ENCODE measurements at regions not wholly inside any gene's neighbourhood (a gene's known extent, or its start where the extent isn't known, plus 50 kb on each side); places are given as distances from the start of the nearest gene placed in this dataset.

GRCh38 chr6:151154418-151154817 lies 85.3 kb upstream of the AKAP12 start:
- H3K4me3 ChIP-seq: no peak overlapping the region
- intact Hi-C loops (cut with DNase I): loop anchor here (10.0 kb wide), 1 partner anchor 140 kb away; no protein-coding TSS in a partner anchor
- no peaks in the 10 kb centered on the region for H3K27me3 ChIP-seq
- no peaks in the 10 kb centered on the region for H3K4me1 ChIP-seq
- H3K9me3 ChIP-seq: no peaks in the 10 kb centered on the region
- no peak overlapping the region for H3K27ac ChIP-seq
- no peaks in the 10 kb centered on the region for H3K36me3 ChIP-seq
- TF ChIP-seq, protein P1, sequence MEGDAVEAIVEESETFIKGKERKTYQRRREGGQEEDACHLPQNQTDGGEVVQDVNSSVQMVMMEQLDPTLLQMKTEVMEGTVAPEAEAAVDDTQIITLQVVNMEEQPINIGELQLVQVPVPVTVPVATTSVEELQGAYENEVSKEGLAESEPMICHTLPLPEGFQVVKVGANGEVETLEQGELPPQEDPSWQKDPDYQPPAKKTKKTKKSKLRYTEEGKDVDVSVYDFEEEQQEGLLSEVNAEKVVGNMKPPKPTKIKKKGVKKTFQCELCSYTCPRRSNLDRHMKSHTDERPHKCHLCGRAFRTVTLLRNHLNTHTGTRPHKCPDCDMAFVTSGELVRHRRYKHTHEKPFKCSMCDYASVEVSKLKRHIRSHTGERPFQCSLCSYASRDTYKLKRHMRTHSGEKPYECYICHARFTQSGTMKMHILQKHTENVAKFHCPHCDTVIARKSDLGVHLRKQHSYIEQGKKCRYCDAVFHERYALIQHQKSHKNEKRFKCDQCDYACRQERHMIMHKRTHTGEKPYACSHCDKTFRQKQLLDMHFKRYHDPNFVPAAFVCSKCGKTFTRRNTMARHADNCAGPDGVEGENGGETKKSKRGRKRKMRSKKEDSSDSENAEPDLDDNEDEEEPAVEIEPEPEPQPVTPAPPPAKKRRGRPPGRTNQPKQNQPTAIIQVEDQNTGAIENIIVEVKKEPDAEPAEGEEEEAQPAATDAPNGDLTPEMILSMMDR (IDR thresholded peaks at IDR 0.05): no peak
- no peak for DNase-seq (ENCODE audit: low spot score in 2 of 2)

DNA sequence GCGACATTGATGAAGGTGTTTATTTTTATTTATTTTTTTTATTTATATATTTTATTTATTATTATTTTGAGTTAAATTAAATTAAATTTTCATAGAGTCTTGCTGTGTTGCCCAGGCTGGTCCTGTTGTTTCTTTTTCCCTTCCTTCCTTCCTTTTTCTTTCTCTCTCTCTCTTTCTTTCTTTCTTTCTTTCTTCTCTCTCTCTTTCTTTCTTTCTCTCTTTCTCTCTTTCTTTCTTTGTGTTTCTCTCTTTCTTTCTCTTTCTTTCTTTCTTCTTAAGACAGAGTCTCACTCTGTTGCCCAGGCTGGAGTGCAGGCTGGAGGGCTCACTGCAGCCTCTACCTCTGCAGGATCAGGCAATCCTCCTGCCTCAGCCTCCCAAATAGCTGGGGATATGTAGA lies 84.7 kb upstream of the AKAP12 start:
- H3K4me3 ChIP-seq: no peak overlapping the region
- H3K27me3 ChIP-seq: no peaks in the 10 kb centered on the region
- no peak for DNase-seq (ENCODE audit: low spot score in 2 of 2)
- H3K9me3 ChIP-seq: no peaks in the 10 kb centered on the region
- intact Hi-C loops (cut with DNase I): loop anchor here (10.0 kb wide), 1 partner anchor 140 kb away; no protein-coding TSS in a partner anchor
- no peak overlapping the region for H3K27ac ChIP-seq
- no peaks in the 10 kb centered on the region for H3K36me3 ChIP-seq
- TF ChIP-seq, protein P1 (IDR thresholded peaks at IDR 0.05): no peak
- H3K4me1 ChIP-seq: no peaks in the 10 kb centered on the region

DNA sequence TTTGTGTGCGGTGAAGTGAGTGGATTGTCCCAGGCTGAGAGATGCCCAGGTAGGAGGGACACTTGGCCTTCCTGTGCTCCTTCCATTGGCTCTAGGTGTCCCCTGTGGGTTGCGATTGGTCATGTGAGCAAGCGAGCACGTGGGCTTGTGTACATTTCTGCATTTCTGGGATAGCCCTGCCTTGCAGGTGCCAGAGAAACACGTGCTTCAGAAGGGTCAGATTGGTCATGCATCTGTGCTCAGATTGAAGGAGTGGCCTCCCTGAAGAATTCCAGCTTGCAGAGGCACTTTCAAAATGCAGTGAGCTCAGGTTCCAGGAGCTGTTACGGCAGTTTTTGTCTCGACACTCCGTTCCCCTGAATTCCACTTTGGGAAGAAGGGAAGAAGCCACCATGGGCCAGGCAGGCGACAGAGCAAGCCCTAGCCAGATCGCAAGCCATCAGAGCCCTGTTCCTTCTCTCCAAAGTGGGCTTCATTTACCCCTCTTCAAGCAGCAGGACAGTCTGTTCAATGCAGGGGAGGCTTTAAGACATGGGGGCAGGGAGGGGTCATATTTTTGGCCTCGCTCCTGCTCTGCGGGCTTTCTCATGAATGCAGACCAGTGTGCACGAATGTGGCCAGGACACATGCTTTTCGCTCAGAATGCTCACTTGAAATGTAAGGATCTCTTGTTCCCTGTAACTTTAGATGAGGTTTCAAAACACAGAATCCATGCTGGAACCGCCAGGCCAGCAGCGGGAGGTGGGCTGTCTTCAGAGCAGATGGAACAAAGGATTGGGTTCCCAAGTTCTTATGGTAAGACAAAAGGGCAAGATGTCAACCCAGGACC lies 78.6 kb upstream of the AKAP12 start:
- no peaks in the 10 kb centered on the region for H3K4me1 ChIP-seq
- TF ChIP-seq, protein P1 (IDR thresholded peaks at IDR 0.05): no peak
- no peaks in the 10 kb centered on the region for H3K9me3 ChIP-seq
- intact Hi-C loops (cut with DNase I): no loop called here
- no peaks in the 10 kb centered on the region for H3K27me3 ChIP-seq
- H3K4me3 ChIP-seq: no peak overlapping the region
- DNase-seq (ENCODE audit: low spot score in 2 of 2): no peak
- no peak overlapping the region for H3K27ac ChIP-seq
- H3K36me3 ChIP-seq: no peaks in the 10 kb centered on the region

GRCh38 chr6:151164383-151164782 lies 75.4 kb upstream of the AKAP12 start:
- no peak overlapping the region for H3K27ac ChIP-seq
- no peaks in the 10 kb centered on the region for H3K9me3 ChIP-seq
- TF ChIP-seq, protein P1 (IDR thresholded peaks at IDR 0.05): no peak
- no peak for DNase-seq (ENCODE audit: low spot score in 2 of 2)
- H3K27me3 ChIP-seq: no peaks in the 10 kb centered on the region
- no peak overlapping the region for H3K4me3 ChIP-seq
- H3K36me3 ChIP-seq: no peaks in the 10 kb centered on the region
- no peaks in the 10 kb centered on the region for H3K4me1 ChIP-seq
- intact Hi-C loops (cut with DNase I): no loop called here

GRCh38 chr6:151166180-151166579 lies 73.6 kb upstream of the AKAP12 start:
- H3K4me1 ChIP-seq: no peaks in the 10 kb centered on the region
- intact Hi-C loops (cut with DNase I): no loop called here
- H3K4me3 ChIP-seq: no peak overlapping the region
- H3K36me3 ChIP-seq: no peaks in the 10 kb centered on the region
- H3K9me3 ChIP-seq: no peaks in the 10 kb centered on the region
- no peak overlapping the region for H3K27ac ChIP-seq
- H3K27me3 ChIP-seq: no peaks in the 10 kb centered on the region
- no peak for DNase-seq (ENCODE audit: low spot score in 2 of 2)
- TF ChIP-seq, protein P1 (IDR thresholded peaks at IDR 0.05): no peak
